Fibroblast of the aortic adventitia (primary cell): ENCODE measurements at regions not wholly inside any gene's neighbourhood (a gene's known extent, or its start where the extent isn't known, plus 50 kb on each side); places are given as distances from the start of the nearest gene placed in this dataset.

Experiments used
- DNase-seq: peaks from one replicate; pipeline ENCODE4 v3.0.0-alpha.2; 2010; ENCODE audit warnings: low read depth
- H3K4me3 ChIP-seq: 2 replicates; pipeline ENCODE4 v1.5.1; 2011; ENCODE audit warnings: low read depth, mild to moderate bottlenecking, control low read depth, low read length, moderate library complexity
- TF ChIP-seq, protein P1 (sequence below): IDR thresholded peaks from 2 replicates; pipeline ENCODE4 v1.5.1; 2011; ENCODE audit warnings: mild to moderate bottlenecking, low read length, control low read depth, inconsistent platforms; ENCODE audit not compliant: insufficient read depth

DNA sequence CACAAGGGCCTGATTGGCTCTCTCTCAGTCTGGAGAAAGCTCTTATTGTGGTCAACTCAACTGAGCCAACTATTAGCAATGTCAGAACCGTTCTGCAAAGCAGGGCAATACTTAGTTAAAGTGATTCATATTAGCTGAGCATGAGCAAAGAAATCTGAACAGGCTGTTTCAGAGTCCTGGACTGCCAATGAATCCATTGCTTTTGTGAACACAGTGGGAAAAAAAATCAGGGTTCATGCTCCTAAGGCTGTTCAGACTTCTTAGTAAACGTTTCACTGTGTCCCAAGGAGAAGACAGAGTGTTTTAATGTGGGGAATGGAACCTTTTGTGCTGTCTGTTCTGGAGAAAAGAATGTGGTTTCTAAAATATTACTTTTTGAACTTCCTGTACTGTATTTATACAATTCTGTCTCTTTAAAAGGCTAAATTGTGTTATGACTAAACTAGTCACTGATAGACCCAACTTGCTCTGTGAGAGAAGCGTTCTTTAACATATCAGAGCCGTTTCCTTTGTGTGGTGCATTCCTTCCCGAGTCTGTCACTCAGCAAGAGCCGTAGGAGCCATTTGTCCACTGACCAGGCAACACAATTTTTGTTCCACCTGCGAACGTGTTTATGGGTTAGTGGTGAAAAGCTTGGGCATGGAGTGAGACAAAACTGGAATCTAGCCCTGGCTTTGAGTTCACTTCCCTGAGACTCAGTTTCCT, 366.1 kb downstream of the FBXO8 start:
- peak overlapping the region; percentile 23 for H3K4me3 ChIP-seq
- TF ChIP-seq, protein P1, sequence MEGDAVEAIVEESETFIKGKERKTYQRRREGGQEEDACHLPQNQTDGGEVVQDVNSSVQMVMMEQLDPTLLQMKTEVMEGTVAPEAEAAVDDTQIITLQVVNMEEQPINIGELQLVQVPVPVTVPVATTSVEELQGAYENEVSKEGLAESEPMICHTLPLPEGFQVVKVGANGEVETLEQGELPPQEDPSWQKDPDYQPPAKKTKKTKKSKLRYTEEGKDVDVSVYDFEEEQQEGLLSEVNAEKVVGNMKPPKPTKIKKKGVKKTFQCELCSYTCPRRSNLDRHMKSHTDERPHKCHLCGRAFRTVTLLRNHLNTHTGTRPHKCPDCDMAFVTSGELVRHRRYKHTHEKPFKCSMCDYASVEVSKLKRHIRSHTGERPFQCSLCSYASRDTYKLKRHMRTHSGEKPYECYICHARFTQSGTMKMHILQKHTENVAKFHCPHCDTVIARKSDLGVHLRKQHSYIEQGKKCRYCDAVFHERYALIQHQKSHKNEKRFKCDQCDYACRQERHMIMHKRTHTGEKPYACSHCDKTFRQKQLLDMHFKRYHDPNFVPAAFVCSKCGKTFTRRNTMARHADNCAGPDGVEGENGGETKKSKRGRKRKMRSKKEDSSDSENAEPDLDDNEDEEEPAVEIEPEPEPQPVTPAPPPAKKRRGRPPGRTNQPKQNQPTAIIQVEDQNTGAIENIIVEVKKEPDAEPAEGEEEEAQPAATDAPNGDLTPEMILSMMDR: no peak
- DNase-seq: peak; percentile 89

DNA sequence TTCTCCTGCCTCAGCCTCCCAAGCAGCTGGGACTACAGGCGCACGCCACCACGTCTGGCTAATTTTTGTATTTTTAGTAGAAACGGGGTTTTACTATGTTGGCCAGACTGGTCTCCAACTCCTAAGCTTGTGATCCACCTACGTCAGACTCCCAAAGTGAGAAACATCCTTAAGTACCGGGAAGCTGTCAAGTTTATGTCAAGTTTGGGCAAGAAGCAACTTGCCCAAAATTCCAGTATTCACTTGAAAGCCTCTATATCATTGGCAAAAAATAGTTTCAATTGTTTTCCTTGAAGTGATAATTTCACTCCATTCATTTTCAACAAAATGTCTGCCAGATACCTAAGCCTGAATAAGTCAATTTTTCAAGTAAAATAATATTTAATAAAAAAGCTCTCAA, 370.0 kb downstream of the FBXO8 start:
- TF ChIP-seq, protein P1: no peak

DNA sequence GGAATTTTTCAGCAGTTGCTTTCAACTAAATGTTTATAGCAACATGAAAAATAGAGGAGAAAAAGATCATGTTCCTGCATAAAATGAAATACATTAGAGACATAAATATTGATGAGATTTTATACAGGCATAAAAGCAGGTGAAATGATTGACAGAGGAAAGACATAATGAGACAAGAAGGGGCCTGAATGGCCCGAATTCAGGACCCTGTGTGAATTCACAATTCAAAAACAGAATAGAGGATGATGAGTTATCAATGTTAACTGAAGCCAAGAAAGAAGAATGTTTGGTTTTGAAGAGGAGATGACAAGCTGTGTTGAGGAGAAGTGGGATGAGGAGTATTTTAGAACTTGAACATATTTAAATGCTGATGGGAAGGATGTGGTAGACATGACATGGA, 371.1 kb downstream of the FBXO8 start:
- no peak for DNase-seq
- TF ChIP-seq, protein P1: no peak
- no peak overlapping the region for H3K4me3 ChIP-seq

More for the DNA sequence above, 370.0 kb downstream of the FBXO8 start:
- H3K4me3 ChIP-seq: no peak overlapping the region
- no peak for DNase-seq

DNA sequence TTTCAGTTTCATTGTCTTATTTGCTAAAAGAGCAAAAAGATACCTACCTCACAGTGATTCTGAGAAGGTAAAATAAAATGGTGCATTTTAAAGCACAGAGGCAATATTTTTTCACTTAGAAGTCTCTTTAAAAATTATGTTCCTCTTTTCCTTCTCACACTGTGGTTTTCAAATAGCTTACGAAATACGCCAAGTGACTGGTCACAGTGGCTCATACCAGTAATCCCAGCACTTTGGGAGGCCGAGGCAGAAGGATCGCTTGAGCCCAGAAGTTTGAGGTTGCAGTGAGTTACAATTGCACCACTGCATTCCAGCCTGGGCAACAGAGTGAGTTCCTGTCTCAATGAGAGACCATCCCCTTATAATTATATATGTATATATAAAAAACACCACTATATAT, 372.6 kb downstream of the FBXO8 start:
- TF ChIP-seq, protein P1: no peak
- H3K4me3 ChIP-seq: no peak overlapping the region
- no peak for DNase-seq

DNA sequence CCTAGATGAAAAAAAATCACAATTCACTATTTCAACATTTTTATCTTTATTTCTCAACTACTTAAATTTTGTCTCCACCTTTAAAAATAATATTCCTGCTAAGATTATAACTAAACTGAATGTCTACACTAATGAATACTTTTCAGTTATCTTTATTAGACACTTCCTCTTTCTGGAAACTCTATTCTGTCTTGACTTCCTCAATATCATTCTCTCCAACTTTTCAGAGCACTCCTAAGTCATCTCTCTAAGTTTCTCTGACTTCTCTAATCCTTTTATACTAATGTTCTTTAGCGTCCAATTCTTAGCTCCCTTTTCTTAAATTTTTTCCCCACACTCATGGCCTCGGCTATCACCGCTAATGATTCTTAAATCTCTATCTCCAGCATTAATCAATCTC, 374.2 kb downstream of the FBXO8 start:
- TF ChIP-seq, protein P1: no peak

DNA sequence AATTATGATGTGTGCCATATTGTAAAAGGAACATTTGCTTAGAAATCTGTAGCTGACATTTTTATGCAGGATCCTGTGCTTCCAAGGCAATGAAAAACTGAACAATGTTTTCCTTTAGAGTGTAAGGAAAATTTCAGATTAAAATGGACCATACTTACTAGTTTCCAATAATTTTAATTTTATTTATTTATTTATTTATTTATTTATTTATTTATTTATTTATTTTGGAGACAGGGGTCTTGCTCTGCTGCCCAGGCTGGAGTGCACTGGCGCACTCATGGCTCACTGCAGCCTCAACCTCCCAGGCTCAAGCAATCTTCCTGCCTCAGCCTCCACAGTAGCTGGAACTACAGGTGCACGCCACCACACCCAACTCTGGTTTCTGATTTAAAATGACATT, 369.8 kb upstream of the HAND2 start:
- no peak overlapping the region for H3K4me3 ChIP-seq
- no peak for DNase-seq
- TF ChIP-seq, protein P1: no peak

More for the DNA sequence above, 374.2 kb downstream of the FBXO8 start:
- no peak for DNase-seq
- H3K4me3 ChIP-seq: no peak overlapping the region

DNA sequence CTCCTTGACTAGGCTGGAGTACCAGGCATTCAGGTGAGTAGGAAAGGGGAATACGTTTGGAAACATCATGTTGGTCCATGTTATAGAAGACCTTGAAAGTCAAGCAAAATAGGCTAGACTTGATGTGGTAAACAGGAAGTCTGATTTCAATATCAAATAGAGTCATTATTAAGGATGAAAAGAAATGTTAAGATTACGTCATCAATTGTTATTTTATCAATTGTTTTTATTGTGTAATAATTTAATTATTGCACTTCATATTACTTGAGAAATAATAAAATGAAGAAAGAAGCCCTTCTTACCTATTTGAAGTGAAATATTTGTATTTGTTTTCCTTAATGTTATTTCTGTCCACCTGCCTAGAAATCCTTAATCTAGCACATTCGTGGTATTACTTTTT, 361.0 kb upstream of the HAND2 start:
- no peak overlapping the region for H3K4me3 ChIP-seq
- TF ChIP-seq, protein P1: no peak
- no peak for DNase-seq
